ENCODE measurements at regions not wholly inside any gene's neighbourhood (a gene's known extent, or its start where the extent isn't known, plus 50 kb on each side); places are given as distances from the start of the nearest gene placed in this dataset.

DNA sequence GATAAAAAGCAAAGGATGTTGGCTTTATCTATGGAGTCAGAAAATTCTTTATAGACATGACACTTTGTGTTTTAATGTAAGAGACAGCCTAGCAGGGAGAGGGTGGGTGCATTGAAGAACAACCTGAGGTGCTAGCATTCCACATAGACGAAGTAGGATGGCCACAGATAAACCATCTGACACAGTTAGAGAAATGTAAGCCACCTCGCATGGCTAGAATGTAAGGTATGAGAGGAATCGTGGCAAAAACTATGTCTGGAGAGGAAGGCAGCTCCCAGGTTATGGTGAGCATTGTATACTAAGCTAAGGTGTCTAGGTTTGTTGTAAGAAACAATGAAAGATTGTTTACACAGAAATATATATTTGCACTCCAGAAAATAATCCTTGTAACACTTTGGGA, 194.0 kb upstream of the SLITRK3 start:
- TF ChIP-seq, protein P1, sequence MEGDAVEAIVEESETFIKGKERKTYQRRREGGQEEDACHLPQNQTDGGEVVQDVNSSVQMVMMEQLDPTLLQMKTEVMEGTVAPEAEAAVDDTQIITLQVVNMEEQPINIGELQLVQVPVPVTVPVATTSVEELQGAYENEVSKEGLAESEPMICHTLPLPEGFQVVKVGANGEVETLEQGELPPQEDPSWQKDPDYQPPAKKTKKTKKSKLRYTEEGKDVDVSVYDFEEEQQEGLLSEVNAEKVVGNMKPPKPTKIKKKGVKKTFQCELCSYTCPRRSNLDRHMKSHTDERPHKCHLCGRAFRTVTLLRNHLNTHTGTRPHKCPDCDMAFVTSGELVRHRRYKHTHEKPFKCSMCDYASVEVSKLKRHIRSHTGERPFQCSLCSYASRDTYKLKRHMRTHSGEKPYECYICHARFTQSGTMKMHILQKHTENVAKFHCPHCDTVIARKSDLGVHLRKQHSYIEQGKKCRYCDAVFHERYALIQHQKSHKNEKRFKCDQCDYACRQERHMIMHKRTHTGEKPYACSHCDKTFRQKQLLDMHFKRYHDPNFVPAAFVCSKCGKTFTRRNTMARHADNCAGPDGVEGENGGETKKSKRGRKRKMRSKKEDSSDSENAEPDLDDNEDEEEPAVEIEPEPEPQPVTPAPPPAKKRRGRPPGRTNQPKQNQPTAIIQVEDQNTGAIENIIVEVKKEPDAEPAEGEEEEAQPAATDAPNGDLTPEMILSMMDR (IDR thresholded peaks at IDR 0.05; ENCODE audit: low read depth, low read length), result no peak
- no peak for TF ChIP-seq EZH2phosphoT487 (IDR thresholded peaks at IDR 0.05; ENCODE audit: low read depth)

Measured in OCI-LY3 (cell line).